H1 (cell line): ENCODE measurements at regions not wholly inside any gene's neighbourhood (a gene's known extent, or its start where the extent isn't known, plus 50 kb on each side); places are given as distances from the start of the nearest gene placed in this dataset.

Source experiments
- CTCF ChIA-PET: fragments of 300-600 bp; sonication (Branson Sonifier 250); formaldehyde crosslinking; loops from one replicate; lab custom pipeline; 2021; ENCODE audit not compliant: partially characterized antibody; lab: Charles Lee
- POLR2A ChIA-PET: fragments of 300-600 bp; sonication (Branson Sonifier 250); formaldehyde crosslinking; loops from one replicate; lab custom pipeline; 2021; ENCODE audit warnings: inconsistent platforms; ENCODE audit not compliant: partially characterized antibody; lab: Charles Lee
- DNase-seq, 2 experiments: peaks; one replicate each; pipeline versions ENCODE4 v3.0.0 to v3.0.0-alpha.2; 2010 to 2022; ENCODE audit warnings: low spot score in 2 of 2, low read depth in 1 of 2, mixed read lengths in 1 of 2
- FAIRE-seq: peaks from 2 replicates; lab custom pipeline; 2011; peaks lifted over from hg19 to GRCh38; lab: Jason Lieb, UNC
- H2AFZ ChIP-seq: 2 replicates; pipeline ENCODE4 v1.8.1; 2012; ENCODE audit warnings: low read length, inconsistent platforms
- H2AK5ac ChIP-seq: 2 replicates; pipeline ENCODE4 v1.6.1; 2013; ENCODE audit warnings: low read depth, low read length
- H2BK120ac ChIP-seq: replicated peaks from 2 replicates; pipeline ENCODE3; 2013; ENCODE audit warnings: low read depth, low read length, inconsistent platforms
- H2BK12ac ChIP-seq: 2 replicates; pipeline ENCODE4 v1.6.1; 2013; ENCODE audit warnings: low read depth, low read length
- H2BK15ac ChIP-seq: 2 replicates; pipeline ENCODE4 v1.6.1; 2013; ENCODE audit warnings: low read length
- H2BK20ac ChIP-seq: 2 replicates; pipeline ENCODE4 v1.6.1; 2013; ENCODE audit warnings: low read length
- H2BK5ac ChIP-seq: 2 replicates; pipeline ENCODE4 v1.6.1; 2013; ENCODE audit warnings: low read depth, low read length
- H3K14ac ChIP-seq: 2 replicates; pipeline ENCODE4 v1.6.1; 2013; ENCODE audit warnings: inconsistent platforms; ENCODE audit not compliant: insufficient read length
- H3K18ac ChIP-seq: 2 replicates; pipeline ENCODE4 v1.6.1; 2013; ENCODE audit warnings: low read length; ENCODE audit errors: extremely low read depth
- H3K23ac ChIP-seq: 2 replicates; pipeline ENCODE4 v1.6.1; 2013; ENCODE audit warnings: inconsistent platforms; ENCODE audit not compliant: insufficient read length
- H3K23me2 ChIP-seq: 2 replicates; pipeline ENCODE4 v1.6.1; 2013; ENCODE audit warnings: low read depth, low read length
- H3K27ac ChIP-seq: 2 replicates; pipeline ENCODE4 v1.6.1; 2011; ENCODE audit warnings: low read depth, low read length, inconsistent platforms
- H3K27me3 ChIP-seq, 4 experiments: replicated peaks in 1 of 4; 1 replicate in 1 of 4; 2 replicates in 3 of 4; pipeline versions ENCODE4 v1.6.1 to v1.8.1; 2011 to 2013; ENCODE audit warnings: low read length in 3 of 4, mild to moderate bottlenecking in 3 of 4, inconsistent platforms in 2 of 4, mixed read lengths in 2 of 4, moderate library complexity in 1 of 4; ENCODE audit not compliant: control insufficient read depth in 3 of 4, insufficient read depth in 3 of 4; ENCODE audit errors: extremely low read depth in 1 of 4
- H3K36me3 ChIP-seq, 4 experiments: 2 replicates each; pipeline versions ENCODE4 v1.6.1 to v1.8.1; 2011 to 2013; ENCODE audit warnings: mild to moderate bottlenecking in 4 of 4, low read length in 3 of 4, moderate library complexity in 2 of 4, control low read depth in 1 of 4, inconsistent platforms in 1 of 4; ENCODE audit not compliant: insufficient read depth in 4 of 4, control insufficient read depth in 2 of 4
- H3K4ac ChIP-seq: replicated peaks from 2 replicates; pipeline ENCODE3; 2013; ENCODE audit warnings: low read length, low read depth, mixed read lengths, inconsistent platforms; ENCODE audit not compliant: insufficient read length
- H3K4me1 ChIP-seq, 4 experiments: replicated peaks in 1 of 4; 1 replicate in 1 of 4; 2 replicates in 3 of 4; pipeline versions ENCODE4 v1.6.1 to v1.8.1; 2011 to 2013; ENCODE audit warnings: low read length in 3 of 4, inconsistent platforms in 2 of 4, mixed read lengths in 1 of 4; ENCODE audit not compliant: insufficient read depth in 4 of 4, control insufficient read depth in 3 of 4
- H3K4me2 ChIP-seq, 2 experiments: 2 replicates each; pipeline versions ENCODE4 v1.6.1 to v1.8.1; 2011 to 2013; ENCODE audit warnings: low read depth in 2 of 2, low read length in 2 of 2, control low read depth in 1 of 2, inconsistent platforms in 1 of 2, mild to moderate bottlenecking in 1 of 2; ENCODE audit not compliant: insufficient read depth in 1 of 2
- H3K4me3 ChIP-seq, 4 experiments: fragments of 200-600, 300-600 bp in 1 of 4; sonication (generic), shearing (Covaris generic), sonication (Bioruptor Twin) in 1 of 4; 2 replicates each; pipeline versions ENCODE4 v1.5.1 to v1.8.1; 2011 to 2016; ENCODE audit warnings: low read length in 4 of 4, low read depth in 3 of 4, control low read depth in 2 of 4, inconsistent platforms in 2 of 4, mild to moderate bottlenecking in 2 of 4, mixed read lengths in 1 of 4, moderate library complexity in 1 of 4; ENCODE audit not compliant: insufficient read depth in 2 of 4; ENCODE audit errors: extremely low read depth in 1 of 4
- H3K56ac ChIP-seq: replicated peaks from 2 replicates; pipeline ENCODE3; 2013; ENCODE audit warnings: low read depth, mild to moderate bottlenecking, mixed read lengths, low read length, inconsistent platforms; ENCODE audit not compliant: insufficient read length
- H3K79me1 ChIP-seq: 2 replicates; pipeline ENCODE4 v1.6.1; 2013; ENCODE audit warnings: low read depth, low read length, control low read depth
- H3K79me2 ChIP-seq, 2 experiments: 2 replicates each; pipeline versions ENCODE4 v1.6.1 to v1.8.1; 2012 to 2013; ENCODE audit warnings: low read length in 2 of 2, mild to moderate bottlenecking in 2 of 2, inconsistent platforms in 1 of 2; ENCODE audit not compliant: insufficient read depth in 2 of 2, control insufficient read depth in 1 of 2
- H3K9ac ChIP-seq, 4 experiments: replicated peaks in 1 of 4; 1 replicate in 1 of 4; 2 replicates in 3 of 4; pipeline versions ENCODE4 v1.6.1 to v1.8.1; 2011 to 2013; ENCODE audit warnings: low read depth in 3 of 4, low read length in 3 of 4, control low read depth in 2 of 4, mild to moderate bottlenecking in 2 of 4, moderate library complexity in 2 of 4, inconsistent platforms in 1 of 4; ENCODE audit errors: extremely low read depth in 1 of 4
- H3K9me3 ChIP-seq, 2 experiments: 2 replicates each; pipeline versions ENCODE4 v1.6.1 to v1.8.1; 2012 to 2013; ENCODE audit warnings: mild to moderate bottlenecking in 2 of 2, moderate library complexity in 2 of 2, control low read depth in 1 of 2, inconsistent platforms in 1 of 2, low read depth in 1 of 2, low read length in 1 of 2, mixed read lengths in 1 of 2; ENCODE audit not compliant: insufficient read depth in 2 of 2
- H4K20me1 ChIP-seq, 2 experiments: replicated peaks in 1 of 2; 2 replicates each; pipeline versions ENCODE3 to v1.8.1; 2011 to 2013; ENCODE audit warnings: inconsistent platforms in 2 of 2, low read length in 2 of 2, mild to moderate bottlenecking in 1 of 2; ENCODE audit not compliant: insufficient read depth in 2 of 2, control insufficient read depth in 1 of 2
- H4K5ac ChIP-seq: 2 replicates; pipeline ENCODE4 v1.6.1; 2013; ENCODE audit warnings: low read length, low read depth, mixed read lengths, inconsistent platforms; ENCODE audit not compliant: insufficient read length
- H4K8ac ChIP-seq: 2 replicates; pipeline ENCODE4 v1.8.0; 2013; ENCODE audit warnings: mild to moderate bottlenecking, moderate library complexity, low read length, inconsistent platforms; ENCODE audit not compliant: insufficient read depth; ENCODE audit errors: extremely low read depth
- H4K91ac ChIP-seq: replicated peaks from 2 replicates; pipeline ENCODE3; 2013; ENCODE audit warnings: low read length, mixed read lengths, inconsistent platforms; ENCODE audit not compliant: insufficient read length
- ASH2L ChIP-seq: fragments of 200-600, 300-600 bp; sonication (generic); IDR thresholded peaks from one replicate; pipeline ENCODE4 v1.7.1; 2017; ENCODE audit warnings: low read length
- BCL11A ChIP-seq, 2 experiments: IDR thresholded peaks; one replicate each; pipeline ENCODE4 v1.6.1; 2011; ENCODE audit warnings: low read depth in 2 of 2, low read length in 2 of 2, mild to moderate bottlenecking in 2 of 2
- CEBPB ChIP-seq: IDR thresholded peaks from 2 replicates; pipeline ENCODE4 v1.6.1; 2012; ENCODE audit warnings: low read depth, low read length
- CHD1 ChIP-seq: IDR thresholded peaks from 2 replicates; pipeline ENCODE4 v1.6.1; 2012; ENCODE audit warnings: low read depth, low read length, improper control_type of control experiment
- CREB1 ChIP-seq: IDR thresholded peaks from 2 replicates; pipeline ENCODE4 v1.6.1; 2012; ENCODE audit warnings: inconsistent platforms
- EGR1 ChIP-seq: IDR thresholded peaks from 2 replicates; pipeline ENCODE4 v1.6.1; 2011; ENCODE audit warnings: low read depth, low read length, borderline replicate concordance
- JUND ChIP-seq: IDR thresholded peaks from 2 replicates; pipeline ENCODE4 v1.6.1; 2011; ENCODE audit warnings: mild to moderate bottlenecking, improper control_type of control experiment, low read length
- POU5F1 ChIP-seq: IDR thresholded peaks from 2 replicates; pipeline ENCODE4 v1.6.1; 2011; ENCODE audit warnings: low read depth, mild to moderate bottlenecking, low read length, moderate library complexity
- RAD21 ChIP-seq, 2 experiments: IDR thresholded peaks in 1 of 2; conservative IDR thresholded peaks in 1 of 2; 2 replicates each; pipeline ENCODE4 v1.6.1; 2011; ENCODE audit warnings: low read depth in 2 of 2, low read length in 2 of 2, improper control_type of control experiment in 1 of 2, inconsistent platforms in 1 of 2, mild to moderate bottlenecking in 1 of 2, moderate library complexity in 1 of 2
- RNF2 ChIP-seq: fragments of 200-900, 300-1000 bp; sonication (generic); IDR thresholded peaks from 2 replicates; pipeline ENCODE4 v1.7.1; 2016; ENCODE audit warnings: borderline replicate concordance, low read depth, mild to moderate bottlenecking, antibody characterized with exemption, low read length; ENCODE audit not compliant: poor library complexity, severe bottlenecking; ENCODE audit errors: missing control alignments
- SAP30 ChIP-seq: fragments of 300-600 bp; sonication (generic); IDR thresholded peaks from 2 replicates; pipeline ENCODE4 v1.7.1; 2012; ENCODE audit warnings: low read length, moderate library complexity, mild to moderate bottlenecking, inconsistent platforms; ENCODE audit not compliant: insufficient read depth, insufficient replicate concordance
- SIN3A ChIP-seq, 2 experiments: IDR thresholded peaks in 1 of 2; conservative IDR thresholded peaks in 1 of 2; 2 replicates each; pipeline ENCODE4 v1.6.1; 2011 to 2012; ENCODE audit warnings: low read length in 2 of 2, improper control_type of control experiment in 1 of 2, low read depth in 1 of 2, mild to moderate bottlenecking in 1 of 2
- SIRT6 ChIP-seq: IDR thresholded peaks from one replicate; pipeline ENCODE4 v1.7.1; 2012; ENCODE audit warnings: low read length, inconsistent platforms
- WGBS, 2 experiments: shearing (Covaris generic) in 1 of 2; methylation state at CpG; one replicate each; pipeline versions ENCODE4 v1.1.6 to v1.1.7; 2013 to 2015; ENCODE audit warnings: low lambda C conversion rate in 2 of 2, mixed read lengths in 2 of 2, inconsistent platforms in 1 of 2, low coverage in 1 of 2, missing lambda C conversion rate in 1 of 2; ENCODE audit not compliant: insufficient replicate concordance in 2 of 2, insufficient coverage in 1 of 2, insufficient read length in 1 of 2; ENCODE audit errors: extremely low coverage in 1 of 2, missing lambda C conversion rate in 1 of 2; 5-methylcytosine and 5-hydroxymethylcytosine counted together

DNA sequence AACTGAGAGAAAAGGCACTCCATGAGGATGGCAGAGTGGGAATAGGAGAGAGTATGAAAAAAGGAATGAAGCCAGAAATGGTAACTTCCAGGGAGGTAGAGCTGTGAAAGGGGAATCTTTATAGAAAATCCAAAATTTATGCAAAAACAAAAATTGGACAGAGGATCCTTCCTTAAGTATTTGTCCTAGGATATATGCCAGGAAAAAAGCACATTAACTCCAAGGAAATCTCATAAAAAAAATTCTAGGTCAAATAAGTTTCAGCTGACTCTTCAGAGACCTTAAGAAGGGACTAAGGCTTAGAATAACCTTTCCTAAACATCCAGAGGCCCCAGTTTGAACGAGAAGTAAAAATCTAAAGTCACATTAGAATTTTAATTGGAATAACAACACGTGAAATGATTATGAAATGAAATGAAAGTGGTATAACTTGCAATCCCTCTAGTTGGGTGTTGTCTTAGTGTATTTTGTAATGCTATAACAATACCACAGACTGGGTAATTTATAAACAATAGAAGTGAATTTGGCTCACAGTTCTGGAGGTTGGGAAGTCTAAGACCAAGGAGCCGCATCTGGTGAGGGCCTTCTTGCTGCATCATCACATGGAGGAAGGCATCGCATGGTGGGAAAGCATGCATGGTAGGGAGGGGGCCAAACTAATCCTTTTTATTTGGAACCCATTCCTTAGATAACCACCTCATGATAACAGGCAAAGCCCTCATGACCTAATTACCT is 145.4 kb upstream of the RXFP1 start:
- Histone ChIP-seq H3K79me1 (no peaks in the 10 kb centered on the region), H3K79me2 (no peaks in the 10 kb centered on the region), H4K5ac (no peak overlapping the region), H2BK5ac (no peak overlapping the region), H3K9me3 (no peaks in the 10 kb centered on the region), H3K4me3 (no peak overlapping the region), H2AFZ (no peak overlapping the region), H3K4me2 (no peak overlapping the region), H4K20me1 (no peaks in the 10 kb centered on the region), H3K23ac (no peak overlapping the region), H4K91ac (no peak overlapping the region), H2BK120ac (no peak overlapping the region), H2BK20ac (no peak overlapping the region), H3K9ac (no peak overlapping the region), H3K4ac (no peak overlapping the region), H2BK12ac (no peak overlapping the region), H3K23me2 (no peaks in the 10 kb centered on the region), H3K56ac (no peak overlapping the region), H2BK15ac (no peak overlapping the region), H3K36me3 (no peaks in the 10 kb centered on the region; a peak in 1 of 8 replicates), H3K14ac (no peak overlapping the region), H4K8ac (no peak overlapping the region), H3K4me1 (no peaks in the 10 kb centered on the region), H3K18ac (no peak overlapping the region), H2AK5ac (no peak overlapping the region), H3K27ac (no peak overlapping the region), H3K27me3 (no peaks in the 10 kb centered on the region)
- FAIRE-seq (no peak), DNase-seq (no peak)
- ChIA-PET POLR2A (no interaction called here), CTCF (interaction anchor here (1.3 kb wide), 1 partner anchor 25 kb away, joined by 3 read pairs; no protein-coding TSS in a partner anchor)
- 96% methylated on average over 4 of the region's 4 CpGs; no CpG with 5 or more reads in 1 of the 2 experiments for WGBS, 2 experiments
- TF ChIP-seq SIN3A (conservative IDR thresholded peaks at IDR 0.05 in 1 of 2, IDR thresholded peaks at IDR 0.05 in 1 of 2; ENCODE audit: low read depth in 1 of 2, low read length in 2 of 2) = no peak
- TF ChIP-seq JUND = no peak
- no peak for TF ChIP-seq ASH2L
- TF ChIP-seq BCL11A (IDR thresholded peaks at IDR 0.05; ENCODE audit: low read depth in 2 of 2, low read length in 2 of 2) = no peak
- TF ChIP-seq CREB1 = no peak
- no peak for TF ChIP-seq SIRT6
- TF ChIP-seq EGR1 = no peak
- TF ChIP-seq POU5F1 = no peak
- no peak for TF ChIP-seq SAP30
- no peak for TF ChIP-seq CEBPB
- TF ChIP-seq RNF2 = no peak
- TF ChIP-seq CHD1 = no peak
- no peak for TF ChIP-seq RAD21 (IDR thresholded peaks at IDR 0.05 in 1 of 2, conservative IDR thresholded peaks at IDR 0.05 in 1 of 2; ENCODE audit: low read depth in 2 of 2, low read length in 2 of 2)
